ENCODE measurements at regions not wholly inside any gene's neighbourhood (a gene's known extent, or its start where the extent isn't known, plus 50 kb on each side); places are given as distances from the start of the nearest gene placed in this dataset.

DNA sequence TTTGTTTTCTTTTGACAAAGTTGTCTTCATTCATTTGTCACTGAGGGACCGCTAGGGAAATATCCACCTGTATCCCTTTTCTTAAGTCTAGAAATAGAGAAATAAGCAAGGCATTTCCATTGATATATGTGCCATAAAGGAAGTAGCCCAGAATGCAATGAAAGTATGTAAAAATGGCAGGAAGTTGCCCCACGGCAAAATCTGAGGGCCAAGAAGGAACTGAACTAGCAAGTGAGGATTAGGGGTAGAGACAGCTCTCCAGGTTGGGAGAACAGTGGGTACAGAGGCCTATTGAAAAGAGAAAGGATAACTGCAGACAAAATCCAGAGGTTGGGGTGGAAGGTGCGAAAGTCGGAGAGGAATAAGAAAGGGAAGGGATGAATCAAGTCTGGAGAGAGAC, 56.6 kb upstream of the TOMM7 start:
- TF ChIP-seq, protein P1, sequence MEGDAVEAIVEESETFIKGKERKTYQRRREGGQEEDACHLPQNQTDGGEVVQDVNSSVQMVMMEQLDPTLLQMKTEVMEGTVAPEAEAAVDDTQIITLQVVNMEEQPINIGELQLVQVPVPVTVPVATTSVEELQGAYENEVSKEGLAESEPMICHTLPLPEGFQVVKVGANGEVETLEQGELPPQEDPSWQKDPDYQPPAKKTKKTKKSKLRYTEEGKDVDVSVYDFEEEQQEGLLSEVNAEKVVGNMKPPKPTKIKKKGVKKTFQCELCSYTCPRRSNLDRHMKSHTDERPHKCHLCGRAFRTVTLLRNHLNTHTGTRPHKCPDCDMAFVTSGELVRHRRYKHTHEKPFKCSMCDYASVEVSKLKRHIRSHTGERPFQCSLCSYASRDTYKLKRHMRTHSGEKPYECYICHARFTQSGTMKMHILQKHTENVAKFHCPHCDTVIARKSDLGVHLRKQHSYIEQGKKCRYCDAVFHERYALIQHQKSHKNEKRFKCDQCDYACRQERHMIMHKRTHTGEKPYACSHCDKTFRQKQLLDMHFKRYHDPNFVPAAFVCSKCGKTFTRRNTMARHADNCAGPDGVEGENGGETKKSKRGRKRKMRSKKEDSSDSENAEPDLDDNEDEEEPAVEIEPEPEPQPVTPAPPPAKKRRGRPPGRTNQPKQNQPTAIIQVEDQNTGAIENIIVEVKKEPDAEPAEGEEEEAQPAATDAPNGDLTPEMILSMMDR (optimal IDR thresholded peaks at IDR 0.05 in 1 of 3, IDR thresholded peaks at IDR 0.05 in 1 of 3, conservative IDR thresholded peaks at IDR 0.05 in 1 of 3; ENCODE audit: extremely low read depth in 1 of 3, insufficient read depth in 2 of 3, low read length in 3 of 3), result no peak
- no peak for TF ChIP-seq EZH2 (IDR thresholded peaks at IDR 0.05; ENCODE audit: low read length)
